H1 (cell line): ENCODE measurements at regions not wholly inside any gene's neighbourhood (a gene's known extent, or its start where the extent isn't known, plus 50 kb on each side); places are given as distances from the start of the nearest gene placed in this dataset.

Source experiments
- CTCF ChIA-PET: fragments of 300-600 bp; sonication (Branson Sonifier 250); formaldehyde crosslinking; loops from one replicate; lab custom pipeline; 2021; ENCODE audit not compliant: partially characterized antibody; lab: Charles Lee
- POLR2A ChIA-PET: fragments of 300-600 bp; sonication (Branson Sonifier 250); formaldehyde crosslinking; loops from one replicate; lab custom pipeline; 2021; ENCODE audit warnings: inconsistent platforms; ENCODE audit not compliant: partially characterized antibody; lab: Charles Lee
- DNase-seq, 2 experiments: peaks; one replicate each; pipeline versions ENCODE4 v3.0.0 to v3.0.0-alpha.2; 2010 to 2022; ENCODE audit warnings: low spot score in 2 of 2, low read depth in 1 of 2, mixed read lengths in 1 of 2
- FAIRE-seq: peaks from 2 replicates; lab custom pipeline; 2011; peaks lifted over from hg19 to GRCh38; lab: Jason Lieb, UNC
- H2AFZ ChIP-seq: 2 replicates; pipeline ENCODE4 v1.8.1; 2012; ENCODE audit warnings: low read length, inconsistent platforms
- H2AK5ac ChIP-seq: 2 replicates; pipeline ENCODE4 v1.6.1; 2013; ENCODE audit warnings: low read depth, low read length
- H2BK120ac ChIP-seq: replicated peaks from 2 replicates; pipeline ENCODE3; 2013; ENCODE audit warnings: low read depth, low read length, inconsistent platforms
- H2BK12ac ChIP-seq: 2 replicates; pipeline ENCODE4 v1.6.1; 2013; ENCODE audit warnings: low read depth, low read length
- H2BK15ac ChIP-seq: 2 replicates; pipeline ENCODE4 v1.6.1; 2013; ENCODE audit warnings: low read length
- H2BK20ac ChIP-seq: 2 replicates; pipeline ENCODE4 v1.6.1; 2013; ENCODE audit warnings: low read length
- H2BK5ac ChIP-seq: 2 replicates; pipeline ENCODE4 v1.6.1; 2013; ENCODE audit warnings: low read depth, low read length
- H3K14ac ChIP-seq: 2 replicates; pipeline ENCODE4 v1.6.1; 2013; ENCODE audit warnings: inconsistent platforms; ENCODE audit not compliant: insufficient read length
- H3K18ac ChIP-seq: 2 replicates; pipeline ENCODE4 v1.6.1; 2013; ENCODE audit warnings: low read length; ENCODE audit errors: extremely low read depth
- H3K23ac ChIP-seq: 2 replicates; pipeline ENCODE4 v1.6.1; 2013; ENCODE audit warnings: inconsistent platforms; ENCODE audit not compliant: insufficient read length
- H3K23me2 ChIP-seq: 2 replicates; pipeline ENCODE4 v1.6.1; 2013; ENCODE audit warnings: low read depth, low read length
- H3K27ac ChIP-seq: 2 replicates; pipeline ENCODE4 v1.6.1; 2011; ENCODE audit warnings: low read depth, low read length, inconsistent platforms
- H3K27me3 ChIP-seq, 4 experiments: replicated peaks in 1 of 4; 1 replicate in 1 of 4; 2 replicates in 3 of 4; pipeline versions ENCODE4 v1.6.1 to v1.8.1; 2011 to 2013; ENCODE audit warnings: low read length in 3 of 4, mild to moderate bottlenecking in 3 of 4, inconsistent platforms in 2 of 4, mixed read lengths in 2 of 4, moderate library complexity in 1 of 4; ENCODE audit not compliant: control insufficient read depth in 3 of 4, insufficient read depth in 3 of 4; ENCODE audit errors: extremely low read depth in 1 of 4
- H3K36me3 ChIP-seq, 4 experiments: 2 replicates each; pipeline versions ENCODE4 v1.6.1 to v1.8.1; 2011 to 2013; ENCODE audit warnings: mild to moderate bottlenecking in 4 of 4, low read length in 3 of 4, moderate library complexity in 2 of 4, control low read depth in 1 of 4, inconsistent platforms in 1 of 4; ENCODE audit not compliant: insufficient read depth in 4 of 4, control insufficient read depth in 2 of 4
- H3K4ac ChIP-seq: replicated peaks from 2 replicates; pipeline ENCODE3; 2013; ENCODE audit warnings: low read length, low read depth, mixed read lengths, inconsistent platforms; ENCODE audit not compliant: insufficient read length
- H3K4me1 ChIP-seq, 4 experiments: replicated peaks in 1 of 4; 1 replicate in 1 of 4; 2 replicates in 3 of 4; pipeline versions ENCODE4 v1.6.1 to v1.8.1; 2011 to 2013; ENCODE audit warnings: low read length in 3 of 4, inconsistent platforms in 2 of 4, mixed read lengths in 1 of 4; ENCODE audit not compliant: insufficient read depth in 4 of 4, control insufficient read depth in 3 of 4
- H3K4me2 ChIP-seq, 2 experiments: 2 replicates each; pipeline versions ENCODE4 v1.6.1 to v1.8.1; 2011 to 2013; ENCODE audit warnings: low read depth in 2 of 2, low read length in 2 of 2, control low read depth in 1 of 2, inconsistent platforms in 1 of 2, mild to moderate bottlenecking in 1 of 2; ENCODE audit not compliant: insufficient read depth in 1 of 2
- H3K4me3 ChIP-seq, 4 experiments: fragments of 200-600, 300-600 bp in 1 of 4; sonication (generic), shearing (Covaris generic), sonication (Bioruptor Twin) in 1 of 4; 2 replicates each; pipeline versions ENCODE4 v1.5.1 to v1.8.1; 2011 to 2016; ENCODE audit warnings: low read length in 4 of 4, low read depth in 3 of 4, control low read depth in 2 of 4, inconsistent platforms in 2 of 4, mild to moderate bottlenecking in 2 of 4, mixed read lengths in 1 of 4, moderate library complexity in 1 of 4; ENCODE audit not compliant: insufficient read depth in 2 of 4; ENCODE audit errors: extremely low read depth in 1 of 4
- H3K56ac ChIP-seq: replicated peaks from 2 replicates; pipeline ENCODE3; 2013; ENCODE audit warnings: low read depth, mild to moderate bottlenecking, mixed read lengths, low read length, inconsistent platforms; ENCODE audit not compliant: insufficient read length
- H3K79me1 ChIP-seq: 2 replicates; pipeline ENCODE4 v1.6.1; 2013; ENCODE audit warnings: low read depth, low read length, control low read depth
- H3K79me2 ChIP-seq, 2 experiments: 2 replicates each; pipeline versions ENCODE4 v1.6.1 to v1.8.1; 2012 to 2013; ENCODE audit warnings: low read length in 2 of 2, mild to moderate bottlenecking in 2 of 2, inconsistent platforms in 1 of 2; ENCODE audit not compliant: insufficient read depth in 2 of 2, control insufficient read depth in 1 of 2
- H3K9ac ChIP-seq, 4 experiments: replicated peaks in 1 of 4; 1 replicate in 1 of 4; 2 replicates in 3 of 4; pipeline versions ENCODE4 v1.6.1 to v1.8.1; 2011 to 2013; ENCODE audit warnings: low read depth in 3 of 4, low read length in 3 of 4, control low read depth in 2 of 4, mild to moderate bottlenecking in 2 of 4, moderate library complexity in 2 of 4, inconsistent platforms in 1 of 4; ENCODE audit errors: extremely low read depth in 1 of 4
- H3K9me3 ChIP-seq, 2 experiments: 2 replicates each; pipeline versions ENCODE4 v1.6.1 to v1.8.1; 2012 to 2013; ENCODE audit warnings: mild to moderate bottlenecking in 2 of 2, moderate library complexity in 2 of 2, control low read depth in 1 of 2, inconsistent platforms in 1 of 2, low read depth in 1 of 2, low read length in 1 of 2, mixed read lengths in 1 of 2; ENCODE audit not compliant: insufficient read depth in 2 of 2
- H4K20me1 ChIP-seq, 2 experiments: replicated peaks in 1 of 2; 2 replicates each; pipeline versions ENCODE3 to v1.8.1; 2011 to 2013; ENCODE audit warnings: inconsistent platforms in 2 of 2, low read length in 2 of 2, mild to moderate bottlenecking in 1 of 2; ENCODE audit not compliant: insufficient read depth in 2 of 2, control insufficient read depth in 1 of 2
- H4K5ac ChIP-seq: 2 replicates; pipeline ENCODE4 v1.6.1; 2013; ENCODE audit warnings: low read length, low read depth, mixed read lengths, inconsistent platforms; ENCODE audit not compliant: insufficient read length
- H4K8ac ChIP-seq: 2 replicates; pipeline ENCODE4 v1.8.0; 2013; ENCODE audit warnings: mild to moderate bottlenecking, moderate library complexity, low read length, inconsistent platforms; ENCODE audit not compliant: insufficient read depth; ENCODE audit errors: extremely low read depth
- H4K91ac ChIP-seq: replicated peaks from 2 replicates; pipeline ENCODE3; 2013; ENCODE audit warnings: low read length, mixed read lengths, inconsistent platforms; ENCODE audit not compliant: insufficient read length
- BRCA1 ChIP-seq: IDR thresholded peaks from 2 replicates; pipeline ENCODE4 v1.6.1; 2012; ENCODE audit warnings: low read depth, low read length, improper control_type of control experiment
- CEBPB ChIP-seq: IDR thresholded peaks from 2 replicates; pipeline ENCODE4 v1.6.1; 2012; ENCODE audit warnings: low read depth, low read length
- E2F6 ChIP-seq: IDR thresholded peaks from 2 replicates; pipeline ENCODE4 v1.6.1; 2012; ENCODE audit warnings: inconsistent platforms
- KDM5A ChIP-seq: fragments of 200-600 bp; IDR thresholded peaks from 2 replicates; pipeline ENCODE4 v1.7.1; 2012; ENCODE audit warnings: mild to moderate bottlenecking, low read length, inconsistent platforms, mixed read lengths
- MAFK ChIP-seq: IDR thresholded peaks from 2 replicates; pipeline ENCODE4 v1.6.1; 2012; ENCODE audit warnings: low read depth, mild to moderate bottlenecking, improper control_type of control experiment, low read length
- PHF8 ChIP-seq: fragments of 200-600 bp; sonication (generic); conservative IDR thresholded peaks from 2 replicates; pipeline ENCODE4 v1.7.1; 2012; ENCODE audit warnings: low read depth, mild to moderate bottlenecking, inconsistent platforms, low read length, moderate library complexity
- POLR2A ChIP-seq, 2 experiments: IDR thresholded peaks; 1 replicate in 1 of 2; 2 replicates in 1 of 2; pipeline ENCODE4 v1.6.1; 2011; ENCODE audit warnings: low read depth in 2 of 2, low read length in 2 of 2, mild to moderate bottlenecking in 2 of 2; ENCODE audit errors: control extremely low read depth in 1 of 2
- RXRA ChIP-seq: IDR thresholded peaks from 2 replicates; pipeline ENCODE4 v1.6.1; 2011; ENCODE audit warnings: low read depth, mild to moderate bottlenecking, low read length, moderate library complexity; ENCODE audit not compliant: insufficient read depth
- SAP30 ChIP-seq: fragments of 300-600 bp; sonication (generic); IDR thresholded peaks from 2 replicates; pipeline ENCODE4 v1.7.1; 2012; ENCODE audit warnings: low read length, moderate library complexity, mild to moderate bottlenecking, inconsistent platforms; ENCODE audit not compliant: insufficient read depth, insufficient replicate concordance
- TAF1 ChIP-seq: IDR thresholded peaks from 2 replicates; pipeline ENCODE4 v1.6.1; 2011; ENCODE audit warnings: mild to moderate bottlenecking, low read depth, low read length
- TAF7 ChIP-seq: optimal IDR thresholded peaks from 2 replicates; pipeline ENCODE3; 2011; ENCODE audit warnings: low read depth, mild to moderate bottlenecking, inconsistent platforms, low read length, moderate library complexity, borderline replicate concordance
- WGBS, 2 experiments: shearing (Covaris generic) in 1 of 2; methylation state at CpG; one replicate each; pipeline versions ENCODE4 v1.1.6 to v1.1.7; 2013 to 2015; ENCODE audit warnings: low lambda C conversion rate in 2 of 2, mixed read lengths in 2 of 2, inconsistent platforms in 1 of 2, low coverage in 1 of 2, missing lambda C conversion rate in 1 of 2; ENCODE audit not compliant: insufficient replicate concordance in 2 of 2, insufficient coverage in 1 of 2, insufficient read length in 1 of 2; ENCODE audit errors: extremely low coverage in 1 of 2, missing lambda C conversion rate in 1 of 2; 5-methylcytosine and 5-hydroxymethylcytosine counted together

GRCh38 chr21:32162727-32163320, 116.0 kb downstream of the MIS18A start:
- Histone ChIP-seq H3K14ac (no peak overlapping the region), H3K4me1 (no peaks in the 10 kb centered on the region), H4K91ac (no peak overlapping the region), H2BK120ac (no peak overlapping the region), H3K4me2 (no peak overlapping the region), H3K79me1 (no peaks in the 10 kb centered on the region), H3K56ac (no peak overlapping the region), H2AK5ac (no peak overlapping the region), H3K27ac (no peak overlapping the region), H4K20me1 (no peaks in the 10 kb centered on the region), H3K4ac (no peak overlapping the region), H4K8ac (no peak overlapping the region), H3K27me3 (no peaks in the 10 kb centered on the region), H2BK5ac (no peak overlapping the region), H2BK20ac (no peak overlapping the region), H3K79me2 (no peaks in the 10 kb centered on the region), H3K36me3 (no peaks in the 10 kb centered on the region), H4K5ac (no peak overlapping the region), H3K23ac (no peak overlapping the region), H3K9me3 (no peaks in the 10 kb centered on the region), H3K4me3 (no peak overlapping the region), H2AFZ (no peak overlapping the region), H3K18ac (no peak overlapping the region), H3K23me2 (no peaks in the 10 kb centered on the region), H3K9ac (no peak overlapping the region), H2BK12ac (no peak overlapping the region), H2BK15ac (no peak overlapping the region)
- WGBS, 2 experiments, result 78% methylated on average over 6 of the region's 6 CpGs; no CpG with 5 or more reads in 1 of the 2 experiments
- ChIA-PET POLR2A (no interaction called here), CTCF (interaction anchor here (0.5 to 2.1 kb wide), 7 partner anchors 13 to 296 kb away, joined by 3 to 6 read pairs (median 3); no protein-coding TSS in a partner anchor)
- DNase-seq (no peak), FAIRE-seq (no peak)
- TF ChIP-seq TAF1 (no peak), MAFK (no peak), SAP30 (no peak), POLR2A (IDR thresholded peaks at IDR 0.05; ENCODE audit: control extremely low read depth in 1 of 2, low read depth in 2 of 2, low read length in 2 of 2) (no peak), CEBPB (no peak), BRCA1 (no peak), E2F6 (no peak), PHF8 (no peak), KDM5A (no peak), TAF7 (no peak), RXRA (no peak)
